HG03460 (cell line): ENCODE measurements at regions not wholly inside any gene's neighbourhood (a gene's known extent, or its start where the extent isn't known, plus 50 kb on each side); places are given as distances from the start of the nearest gene placed in this dataset.
A peak's percentile ranks its signal among the peaks of the same experiment; 100 is the strongest.
"Not testable (repeated sequence)": the region's sequence is repeated elsewhere in the genome, so short reads cannot be mapped to it uniquely, and the experiment has no call there.

Source experiments
- ATAC-seq: cut with Tn5 transposase; IDR thresholded peaks from one replicate; pipeline ENCODE4 v1.9.1; 2021; ENCODE audit not compliant: unreplicated experiment

GRCh38 chr13:78098249-78098648, 179.6 kb upstream of the EDNRB start:
- ATAC-seq, result no peak

DNA sequence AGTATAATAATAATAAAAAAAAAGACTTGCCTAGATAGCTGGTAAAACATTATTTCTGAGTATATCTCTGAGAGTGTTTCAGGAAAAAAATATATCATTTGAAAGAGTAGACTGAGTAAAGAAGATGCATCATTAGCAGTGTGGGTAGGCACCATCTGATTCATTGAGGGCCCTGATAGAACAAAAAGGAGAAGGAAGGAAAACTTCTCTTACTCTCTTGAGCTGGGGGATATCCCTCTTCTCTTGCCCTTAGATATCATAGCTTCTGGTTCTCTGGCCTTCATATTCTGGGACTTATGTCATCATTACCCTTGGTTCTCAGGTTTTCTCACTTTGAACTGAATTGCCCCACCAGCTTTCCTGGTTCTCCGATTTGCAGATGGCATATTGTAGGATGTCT, 177.6 kb upstream of the EDNRB start:
- ATAC-seq, result no peak

DNA sequence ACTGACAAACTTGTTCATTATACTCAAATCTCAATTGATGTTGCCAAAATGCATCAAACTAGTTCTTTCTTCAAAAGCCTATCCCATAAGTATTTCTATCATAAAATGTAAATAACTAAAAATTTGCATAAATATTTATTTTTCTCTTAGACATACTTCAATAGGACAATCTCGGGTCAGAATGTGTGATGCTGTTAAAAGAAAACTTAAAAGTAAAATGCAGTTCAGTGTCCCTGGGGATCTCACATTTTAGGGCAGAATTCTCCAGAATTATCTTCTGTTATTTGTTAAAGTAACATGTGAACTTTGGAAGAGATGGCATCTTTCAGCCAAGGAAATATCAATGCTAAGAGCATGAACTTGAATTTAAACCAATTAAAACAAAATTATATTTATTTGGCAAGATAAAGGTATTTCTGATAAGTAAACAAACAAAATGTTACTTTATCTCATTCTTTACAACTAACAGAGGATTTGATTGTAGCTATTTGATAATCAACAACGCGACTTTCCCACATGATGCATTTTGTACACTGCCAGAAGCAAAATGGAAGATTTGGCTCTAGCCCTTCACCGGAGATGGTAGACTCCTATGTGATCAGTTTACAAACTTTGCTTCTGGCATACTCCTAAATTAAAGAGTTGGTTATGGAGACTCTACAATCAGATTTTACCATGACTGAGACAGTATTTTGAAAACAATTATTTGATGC, 169.5 kb upstream of the EDNRB start:
- ATAC-seq, result no peak

GRCh38 chr13:78085434-78086225, 167.0 kb upstream of the EDNRB start:
- no peak for ATAC-seq

DNA sequence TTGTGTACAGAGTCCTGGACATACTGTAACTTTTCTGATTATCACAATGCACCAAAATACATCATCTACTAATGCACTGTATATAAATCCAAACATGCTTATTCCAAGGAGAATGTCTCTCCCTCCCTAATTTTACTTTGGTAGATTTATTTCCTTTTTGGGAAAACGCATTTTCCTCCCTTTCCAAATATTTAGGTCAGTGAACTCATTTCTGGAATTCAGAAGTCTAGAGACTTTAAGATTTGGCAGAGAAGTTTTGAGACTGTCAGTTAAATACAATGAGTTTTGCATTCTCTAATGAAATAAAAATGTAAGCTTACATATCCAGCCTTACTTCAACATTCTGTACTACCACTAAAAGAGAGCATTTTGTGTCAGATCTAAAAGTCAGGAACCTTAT, 165.8 kb upstream of the EDNRB start:
- no peak for ATAC-seq

DNA sequence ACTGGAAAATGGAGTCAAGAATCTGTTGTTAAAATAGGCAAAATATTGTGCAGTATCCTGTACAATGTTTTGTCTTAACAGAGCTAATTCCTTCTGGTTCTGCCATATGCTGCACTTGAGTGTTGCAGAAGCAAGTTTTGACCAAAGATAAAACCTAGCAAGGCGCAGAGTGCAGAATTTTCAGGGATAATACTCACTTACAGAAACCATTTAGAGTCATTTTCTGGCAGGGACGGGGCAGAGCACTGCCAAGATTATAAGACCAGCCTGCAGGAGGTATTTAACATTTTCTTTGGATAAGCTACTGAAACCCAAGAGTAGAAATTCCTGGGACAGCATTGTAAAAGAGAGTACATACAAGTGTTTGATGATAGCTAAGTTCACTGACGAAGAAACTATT, 159.5 kb upstream of the EDNRB start:
- ATAC-seq, result no peak

DNA sequence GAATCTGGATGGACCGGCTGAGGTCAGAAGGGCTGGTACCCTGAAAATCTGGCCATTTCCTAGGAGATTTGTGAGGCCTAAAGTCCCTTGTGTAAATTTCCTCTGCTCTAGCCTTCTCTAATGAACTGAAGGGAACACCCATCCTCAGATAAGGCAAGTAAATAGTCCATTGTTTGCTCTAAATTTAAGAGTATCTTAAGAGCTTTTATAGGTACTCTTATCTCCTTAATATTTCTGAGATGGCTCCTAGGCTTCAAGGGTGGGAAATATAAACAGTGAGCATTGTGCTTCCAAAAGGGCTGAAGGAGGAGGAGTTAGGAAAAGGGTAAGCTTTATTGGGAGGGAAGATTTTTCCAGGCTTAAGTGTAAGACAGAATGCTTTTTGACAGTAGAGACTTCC, 148.7 kb upstream of the EDNRB start:
- ATAC-seq, result no peak

GRCh38 chr13:78065141-78065540, 146.5 kb upstream of the EDNRB start:
- no peak for ATAC-seq

DNA sequence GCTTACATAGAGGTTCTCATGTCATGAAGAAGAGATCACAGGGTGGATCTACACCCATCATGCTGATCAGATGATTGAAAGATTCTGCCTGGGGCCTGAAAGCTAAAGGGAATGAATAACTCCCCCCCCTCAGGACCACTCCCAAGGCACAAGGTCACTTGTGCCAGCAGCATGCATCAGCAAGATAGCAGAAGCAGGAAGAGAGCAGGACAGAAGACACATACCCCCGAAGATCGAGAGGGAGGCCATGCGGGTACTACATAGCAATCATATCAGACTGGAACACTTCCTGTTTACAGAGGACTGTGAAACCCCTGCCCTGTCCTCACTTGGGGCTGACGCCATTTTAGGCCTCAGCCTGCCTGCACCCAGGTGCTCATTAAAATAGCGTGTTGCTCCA, 143.2 kb upstream of the EDNRB start:
- ATAC-seq, result no peak

DNA sequence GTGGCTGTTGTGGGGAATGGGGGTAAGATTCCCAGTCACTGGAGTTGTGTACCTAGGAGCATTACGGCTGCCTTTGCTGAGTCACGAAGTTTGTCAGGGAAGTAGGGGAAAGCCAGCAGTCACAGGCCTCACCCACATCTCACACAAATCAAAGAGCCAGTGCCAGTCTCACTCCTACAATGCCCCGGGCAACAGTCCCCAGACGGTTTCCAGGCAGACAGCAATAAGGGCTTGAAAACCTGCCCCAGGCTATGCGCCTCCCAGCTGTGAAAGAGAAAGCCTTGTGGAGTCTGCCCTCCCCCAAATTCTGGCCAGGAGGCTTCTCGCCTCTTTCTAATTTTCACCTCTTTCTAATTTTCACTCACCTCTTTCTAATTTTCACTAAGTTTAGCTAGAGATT, 142.3 kb upstream of the EDNRB start:
- ATAC-seq, result no peak

DNA sequence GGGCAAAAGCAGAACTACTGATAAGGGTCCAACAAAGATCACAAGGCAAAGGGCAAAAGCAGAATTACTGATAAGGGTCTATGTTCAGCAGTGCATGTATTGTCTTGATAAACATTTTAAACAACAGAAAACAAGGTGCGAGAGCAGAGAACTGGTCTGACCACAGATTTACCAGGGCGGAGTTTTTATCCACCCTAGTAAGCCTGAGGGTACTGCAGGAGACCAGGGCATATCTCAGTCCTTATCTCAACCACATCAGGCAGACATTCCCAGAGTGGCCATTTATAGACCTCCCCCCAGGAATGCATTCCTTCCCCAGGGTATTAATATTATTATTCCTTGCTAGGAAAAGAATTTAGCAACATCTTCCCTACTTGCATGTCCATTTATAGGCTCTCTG, 138.2 kb upstream of the EDNRB start:
- ATAC-seq, result not testable (repeated sequence)

DNA sequence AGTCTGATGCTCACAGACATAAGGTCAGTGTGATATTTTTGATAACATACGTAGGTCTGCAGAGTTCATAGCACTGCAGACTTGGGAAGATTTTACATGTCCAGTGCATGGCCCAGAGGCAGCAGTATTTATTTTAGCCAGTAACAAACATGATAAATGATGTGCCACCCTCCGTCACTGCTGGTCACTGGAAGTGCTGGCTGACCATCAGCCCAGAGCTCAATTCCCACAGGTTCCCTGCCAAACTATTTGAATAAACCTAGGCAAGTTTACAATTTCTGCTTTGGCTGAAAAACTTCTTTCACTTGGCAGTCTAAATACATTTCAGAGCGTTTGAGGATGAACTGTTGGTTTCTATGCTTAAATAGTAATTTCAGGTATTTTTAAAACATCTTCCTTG, 135.5 kb upstream of the EDNRB start:
- no peak for ATAC-seq

DNA sequence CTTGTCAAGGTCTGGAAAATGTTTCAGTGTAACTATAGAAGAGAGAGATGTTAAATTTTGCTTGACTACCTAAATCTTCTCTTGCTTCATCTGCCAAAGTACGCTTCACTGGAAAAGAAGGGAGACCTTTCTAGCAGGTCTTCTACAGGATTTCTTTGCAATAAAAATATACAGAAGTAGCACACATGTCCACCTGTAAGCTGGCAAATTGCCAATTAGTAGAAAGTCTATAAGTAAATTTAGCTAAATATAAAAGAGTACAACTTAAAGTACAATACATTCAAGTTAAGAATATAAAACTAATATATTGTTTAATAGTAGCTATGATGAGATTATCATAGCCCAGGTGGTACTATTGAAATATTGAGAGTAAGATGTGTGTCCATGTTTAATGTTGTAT, 128.5 kb upstream of the EDNRB start:
- ATAC-seq, result no peak

- ATAC-seq, result peak; percentile 94
Measured at GRCh38 chr13:78046331-78046730, 127.7 kb upstream of the EDNRB start.

GRCh38 chr13:78045916-78046315, 127.3 kb upstream of the EDNRB start:
- peak; percentile 15 for ATAC-seq

DNA sequence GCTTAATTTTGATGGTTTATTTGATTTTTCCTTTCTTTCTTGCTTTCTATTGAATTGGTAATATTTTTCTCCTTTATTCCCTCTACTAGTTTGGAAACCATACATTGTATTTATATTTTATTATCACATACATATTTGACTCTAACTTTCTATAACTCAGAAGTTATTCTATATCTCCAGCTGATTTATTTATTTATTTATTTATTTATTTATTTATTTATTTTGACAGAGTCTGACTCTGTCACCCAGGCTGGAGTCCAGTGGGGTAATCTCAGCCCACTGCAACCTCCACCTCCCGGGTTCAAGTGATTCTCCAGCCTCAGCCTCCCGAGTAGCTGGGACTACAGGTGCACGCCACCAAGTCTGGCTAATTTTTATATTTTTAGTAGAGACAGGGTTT, 122.7 kb upstream of the EDNRB start:
- not testable (repeated sequence) for ATAC-seq

DNA sequence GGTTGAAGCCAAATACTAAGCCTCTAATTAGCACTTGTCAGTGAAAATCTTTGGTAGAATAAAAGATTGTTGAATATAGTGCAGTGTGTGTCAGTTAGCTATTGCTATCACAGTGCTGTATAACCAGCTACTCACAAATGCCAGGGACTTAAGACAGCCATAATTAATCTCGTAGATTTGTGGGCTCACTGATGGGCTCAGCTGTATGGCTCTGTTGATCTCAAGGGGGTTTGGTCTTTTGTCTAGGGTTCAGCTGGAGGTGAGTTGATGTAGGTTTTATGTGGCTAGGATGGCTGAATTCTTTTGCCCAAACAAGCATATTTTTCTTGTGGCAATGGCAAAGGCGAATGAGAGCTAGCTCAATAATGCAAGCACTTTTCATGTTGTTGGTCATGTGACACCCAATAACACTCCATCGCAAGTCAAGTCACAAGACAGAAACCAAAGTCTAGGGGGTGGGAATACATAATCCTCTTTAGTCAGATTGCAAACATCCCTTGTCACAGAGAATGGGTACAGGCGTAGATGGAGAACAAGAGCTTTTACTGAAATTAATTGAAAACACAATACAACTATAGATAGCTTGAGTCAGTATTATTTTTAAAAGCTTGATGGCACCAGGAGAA, 121.7 kb upstream of the EDNRB start:
- no peak for ATAC-seq

- no peak for ATAC-seq
Measured at GRCh38 chr13:78036841-78037240, 118.2 kb upstream of the EDNRB start.

DNA sequence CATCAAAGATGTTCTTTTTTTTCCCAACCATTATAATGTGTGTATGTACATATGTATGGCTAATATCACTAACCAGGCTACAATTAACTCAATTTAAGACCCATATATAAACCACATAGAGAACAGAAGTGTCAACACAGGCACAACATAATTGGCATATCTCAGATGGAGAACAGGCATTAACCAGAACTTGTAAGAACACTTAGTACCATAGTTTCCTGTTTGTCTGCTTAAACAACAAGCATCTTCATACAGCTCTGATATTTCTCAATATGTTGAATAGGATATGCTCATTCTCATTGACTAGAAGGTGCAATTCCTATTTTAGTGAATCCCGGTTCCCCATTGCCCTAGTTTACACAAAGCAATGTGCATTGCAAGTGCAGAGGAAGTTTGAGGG, 116.9 kb upstream of the EDNRB start:
- ATAC-seq, result no peak

DNA sequence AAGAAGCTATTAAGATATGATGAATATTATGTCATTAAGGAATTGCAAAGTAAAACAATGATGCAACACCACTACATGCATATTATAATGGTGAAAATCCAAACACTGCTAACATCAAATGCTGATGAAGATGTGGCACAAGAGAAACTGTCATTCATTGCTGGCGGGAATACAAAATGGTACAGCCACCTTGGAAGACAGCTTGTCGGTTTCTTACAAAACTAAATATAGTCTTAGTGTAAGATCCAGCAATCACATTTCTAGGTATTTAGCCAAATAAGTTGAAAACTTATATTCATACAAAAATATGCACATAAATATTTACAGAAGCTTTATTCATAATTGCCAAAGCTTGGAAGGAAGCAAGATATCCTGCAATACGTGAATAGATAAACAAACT, 114.9 kb upstream of the EDNRB start:
- no peak for ATAC-seq

DNA sequence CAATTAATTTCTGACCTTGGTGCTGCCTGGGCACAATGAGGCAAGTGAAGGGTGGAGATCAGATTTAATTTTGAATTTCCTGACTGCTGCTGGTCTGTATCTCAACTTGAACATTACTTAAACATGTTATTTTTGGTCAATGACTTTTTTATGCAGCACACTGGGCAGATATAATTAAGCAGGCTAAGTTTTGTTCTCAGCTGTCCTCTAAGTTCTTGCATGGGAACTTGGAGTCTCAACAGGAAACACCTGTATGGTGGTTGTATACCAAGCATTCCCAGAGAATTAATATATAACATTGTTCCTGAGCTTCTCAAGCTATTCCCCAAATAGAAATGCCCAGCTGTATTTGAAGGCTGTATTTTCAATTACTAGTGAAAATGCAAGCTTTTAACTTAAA, 113.5 kb upstream of the EDNRB start:
- no peak for ATAC-seq

GRCh38 chr13:78030341-78030896, 111.8 kb upstream of the EDNRB start:
- no peak for ATAC-seq
